ENCODE measurements at regions not wholly inside any gene's neighbourhood (a gene's known extent, or its start where the extent isn't known, plus 50 kb on each side); places are given as distances from the start of the nearest gene placed in this dataset.

DNA sequence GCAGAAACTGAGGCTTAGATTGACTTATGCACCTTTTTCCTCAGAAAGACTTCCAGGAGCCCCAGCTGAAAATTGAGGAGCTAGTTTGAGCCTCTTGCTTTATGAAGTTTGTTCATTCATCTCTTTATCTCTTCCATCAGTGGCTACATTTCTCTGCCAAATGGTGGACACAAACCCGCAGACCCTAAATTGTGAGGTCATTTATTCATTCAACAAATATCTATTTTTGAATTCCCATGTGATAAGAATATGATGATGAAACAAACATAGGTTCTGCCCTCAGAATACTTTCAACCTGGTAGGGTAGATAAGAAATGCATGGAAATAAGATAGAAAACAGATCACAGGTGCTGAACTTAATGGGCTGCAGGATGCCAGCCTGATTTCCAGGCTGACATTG, 309.4 kb downstream of the TNS1 start:
- no peak overlapping the region for H3K4me3 Mint-ChIP-seq
- no peaks in the 10 kb centered on the region for H3K27me3 ChIP-seq (ENCODE audit: insufficient read depth)
- no peak overlapping the region for H3K27ac Mint-ChIP-seq
- H3F3A ChIP-seq (replicated peaks; ENCODE audit: low read depth) = no peaks in the 10 kb centered on the region
- no peaks in the 10 kb centered on the region for H3K27me3 Mint-ChIP-seq (ENCODE audit: insufficient read depth, low read depth, poor library complexity)
- H2AFZ ChIP-seq = no peak overlapping the region
- no peaks in the 10 kb centered on the region for H3K79me2 ChIP-seq (replicated peaks; ENCODE audit: insufficient read depth)
- H3K4me1 Mint-ChIP-seq = no peaks in the 10 kb centered on the region
- no peaks in the 10 kb centered on the region for H3K4me1 ChIP-seq (ENCODE audit: insufficient read depth)
- H3K4me3 ChIP-seq = no peak overlapping the region
- H3K9me2 ChIP-seq (ENCODE audit: insufficient read depth) = peaks cover 23% of the 10 kb centered on the region
- no peak overlapping the region for H3K27ac ChIP-seq (ENCODE audit: low read depth)
- no peaks in the 10 kb centered on the region for H4K20me1 ChIP-seq (replicated peaks; ENCODE audit: insufficient read depth)
- ATAC-seq (no peak), DNase-seq (ENCODE audit: low spot score) (no peak)
- H3K4me2 ChIP-seq = no peak overlapping the region
- no peaks in the 10 kb centered on the region for H3K36me3 ChIP-seq (ENCODE audit: insufficient read depth)
- H3K9me3 Mint-ChIP-seq = no peaks in the 10 kb centered on the region
- no peaks in the 10 kb centered on the region for H3K36me3 Mint-ChIP-seq (ENCODE audit: low read depth)
- no peak for TF ChIP-seq EZH2phosphoT487 (IDR thresholded peaks at IDR 0.05; ENCODE audit: unreplicated experiment)
- no peak for TF ChIP-seq JUNB (IDR thresholded peaks at IDR 0.05; ENCODE audit: unreplicated experiment)
- TF ChIP-seq, protein P1, sequence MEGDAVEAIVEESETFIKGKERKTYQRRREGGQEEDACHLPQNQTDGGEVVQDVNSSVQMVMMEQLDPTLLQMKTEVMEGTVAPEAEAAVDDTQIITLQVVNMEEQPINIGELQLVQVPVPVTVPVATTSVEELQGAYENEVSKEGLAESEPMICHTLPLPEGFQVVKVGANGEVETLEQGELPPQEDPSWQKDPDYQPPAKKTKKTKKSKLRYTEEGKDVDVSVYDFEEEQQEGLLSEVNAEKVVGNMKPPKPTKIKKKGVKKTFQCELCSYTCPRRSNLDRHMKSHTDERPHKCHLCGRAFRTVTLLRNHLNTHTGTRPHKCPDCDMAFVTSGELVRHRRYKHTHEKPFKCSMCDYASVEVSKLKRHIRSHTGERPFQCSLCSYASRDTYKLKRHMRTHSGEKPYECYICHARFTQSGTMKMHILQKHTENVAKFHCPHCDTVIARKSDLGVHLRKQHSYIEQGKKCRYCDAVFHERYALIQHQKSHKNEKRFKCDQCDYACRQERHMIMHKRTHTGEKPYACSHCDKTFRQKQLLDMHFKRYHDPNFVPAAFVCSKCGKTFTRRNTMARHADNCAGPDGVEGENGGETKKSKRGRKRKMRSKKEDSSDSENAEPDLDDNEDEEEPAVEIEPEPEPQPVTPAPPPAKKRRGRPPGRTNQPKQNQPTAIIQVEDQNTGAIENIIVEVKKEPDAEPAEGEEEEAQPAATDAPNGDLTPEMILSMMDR (conservative IDR thresholded peaks at IDR 0.05; ENCODE audit: low read depth in 2 of 2) = no peak
- TF ChIP-seq, protein P2, sequence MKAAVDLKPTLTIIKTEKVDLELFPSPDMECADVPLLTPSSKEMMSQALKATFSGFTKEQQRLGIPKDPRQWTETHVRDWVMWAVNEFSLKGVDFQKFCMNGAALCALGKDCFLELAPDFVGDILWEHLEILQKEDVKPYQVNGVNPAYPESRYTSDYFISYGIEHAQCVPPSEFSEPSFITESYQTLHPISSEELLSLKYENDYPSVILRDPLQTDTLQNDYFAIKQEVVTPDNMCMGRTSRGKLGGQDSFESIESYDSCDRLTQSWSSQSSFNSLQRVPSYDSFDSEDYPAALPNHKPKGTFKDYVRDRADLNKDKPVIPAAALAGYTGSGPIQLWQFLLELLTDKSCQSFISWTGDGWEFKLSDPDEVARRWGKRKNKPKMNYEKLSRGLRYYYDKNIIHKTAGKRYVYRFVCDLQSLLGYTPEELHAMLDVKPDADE (IDR thresholded peaks at IDR 0.05) = no peak
- TF ChIP-seq, protein P3, sequence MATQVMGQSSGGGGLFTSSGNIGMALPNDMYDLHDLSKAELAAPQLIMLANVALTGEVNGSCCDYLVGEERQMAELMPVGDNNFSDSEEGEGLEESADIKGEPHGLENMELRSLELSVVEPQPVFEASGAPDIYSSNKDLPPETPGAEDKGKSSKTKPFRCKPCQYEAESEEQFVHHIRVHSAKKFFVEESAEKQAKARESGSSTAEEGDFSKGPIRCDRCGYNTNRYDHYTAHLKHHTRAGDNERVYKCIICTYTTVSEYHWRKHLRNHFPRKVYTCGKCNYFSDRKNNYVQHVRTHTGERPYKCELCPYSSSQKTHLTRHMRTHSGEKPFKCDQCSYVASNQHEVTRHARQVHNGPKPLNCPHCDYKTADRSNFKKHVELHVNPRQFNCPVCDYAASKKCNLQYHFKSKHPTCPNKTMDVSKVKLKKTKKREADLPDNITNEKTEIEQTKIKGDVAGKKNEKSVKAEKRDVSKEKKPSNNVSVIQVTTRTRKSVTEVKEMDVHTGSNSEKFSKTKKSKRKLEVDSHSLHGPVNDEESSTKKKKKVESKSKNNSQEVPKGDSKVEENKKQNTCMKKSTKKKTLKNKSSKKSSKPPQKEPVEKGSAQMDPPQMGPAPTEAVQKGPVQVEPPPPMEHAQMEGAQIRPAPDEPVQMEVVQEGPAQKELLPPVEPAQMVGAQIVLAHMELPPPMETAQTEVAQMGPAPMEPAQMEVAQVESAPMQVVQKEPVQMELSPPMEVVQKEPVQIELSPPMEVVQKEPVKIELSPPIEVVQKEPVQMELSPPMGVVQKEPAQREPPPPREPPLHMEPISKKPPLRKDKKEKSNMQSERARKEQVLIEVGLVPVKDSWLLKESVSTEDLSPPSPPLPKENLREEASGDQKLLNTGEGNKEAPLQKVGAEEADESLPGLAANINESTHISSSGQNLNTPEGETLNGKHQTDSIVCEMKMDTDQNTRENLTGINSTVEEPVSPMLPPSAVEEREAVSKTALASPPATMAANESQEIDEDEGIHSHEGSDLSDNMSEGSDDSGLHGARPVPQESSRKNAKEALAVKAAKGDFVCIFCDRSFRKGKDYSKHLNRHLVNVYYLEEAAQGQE (IDR thresholded peaks at IDR 0.05; ENCODE audit: unreplicated experiment) = no peak
- no peak for TF ChIP-seq ZNF331 (CRISPR knock-in tag; IDR thresholded peaks at IDR 0.05; ENCODE audit: low read depth)
- TF ChIP-seq, protein P4, sequence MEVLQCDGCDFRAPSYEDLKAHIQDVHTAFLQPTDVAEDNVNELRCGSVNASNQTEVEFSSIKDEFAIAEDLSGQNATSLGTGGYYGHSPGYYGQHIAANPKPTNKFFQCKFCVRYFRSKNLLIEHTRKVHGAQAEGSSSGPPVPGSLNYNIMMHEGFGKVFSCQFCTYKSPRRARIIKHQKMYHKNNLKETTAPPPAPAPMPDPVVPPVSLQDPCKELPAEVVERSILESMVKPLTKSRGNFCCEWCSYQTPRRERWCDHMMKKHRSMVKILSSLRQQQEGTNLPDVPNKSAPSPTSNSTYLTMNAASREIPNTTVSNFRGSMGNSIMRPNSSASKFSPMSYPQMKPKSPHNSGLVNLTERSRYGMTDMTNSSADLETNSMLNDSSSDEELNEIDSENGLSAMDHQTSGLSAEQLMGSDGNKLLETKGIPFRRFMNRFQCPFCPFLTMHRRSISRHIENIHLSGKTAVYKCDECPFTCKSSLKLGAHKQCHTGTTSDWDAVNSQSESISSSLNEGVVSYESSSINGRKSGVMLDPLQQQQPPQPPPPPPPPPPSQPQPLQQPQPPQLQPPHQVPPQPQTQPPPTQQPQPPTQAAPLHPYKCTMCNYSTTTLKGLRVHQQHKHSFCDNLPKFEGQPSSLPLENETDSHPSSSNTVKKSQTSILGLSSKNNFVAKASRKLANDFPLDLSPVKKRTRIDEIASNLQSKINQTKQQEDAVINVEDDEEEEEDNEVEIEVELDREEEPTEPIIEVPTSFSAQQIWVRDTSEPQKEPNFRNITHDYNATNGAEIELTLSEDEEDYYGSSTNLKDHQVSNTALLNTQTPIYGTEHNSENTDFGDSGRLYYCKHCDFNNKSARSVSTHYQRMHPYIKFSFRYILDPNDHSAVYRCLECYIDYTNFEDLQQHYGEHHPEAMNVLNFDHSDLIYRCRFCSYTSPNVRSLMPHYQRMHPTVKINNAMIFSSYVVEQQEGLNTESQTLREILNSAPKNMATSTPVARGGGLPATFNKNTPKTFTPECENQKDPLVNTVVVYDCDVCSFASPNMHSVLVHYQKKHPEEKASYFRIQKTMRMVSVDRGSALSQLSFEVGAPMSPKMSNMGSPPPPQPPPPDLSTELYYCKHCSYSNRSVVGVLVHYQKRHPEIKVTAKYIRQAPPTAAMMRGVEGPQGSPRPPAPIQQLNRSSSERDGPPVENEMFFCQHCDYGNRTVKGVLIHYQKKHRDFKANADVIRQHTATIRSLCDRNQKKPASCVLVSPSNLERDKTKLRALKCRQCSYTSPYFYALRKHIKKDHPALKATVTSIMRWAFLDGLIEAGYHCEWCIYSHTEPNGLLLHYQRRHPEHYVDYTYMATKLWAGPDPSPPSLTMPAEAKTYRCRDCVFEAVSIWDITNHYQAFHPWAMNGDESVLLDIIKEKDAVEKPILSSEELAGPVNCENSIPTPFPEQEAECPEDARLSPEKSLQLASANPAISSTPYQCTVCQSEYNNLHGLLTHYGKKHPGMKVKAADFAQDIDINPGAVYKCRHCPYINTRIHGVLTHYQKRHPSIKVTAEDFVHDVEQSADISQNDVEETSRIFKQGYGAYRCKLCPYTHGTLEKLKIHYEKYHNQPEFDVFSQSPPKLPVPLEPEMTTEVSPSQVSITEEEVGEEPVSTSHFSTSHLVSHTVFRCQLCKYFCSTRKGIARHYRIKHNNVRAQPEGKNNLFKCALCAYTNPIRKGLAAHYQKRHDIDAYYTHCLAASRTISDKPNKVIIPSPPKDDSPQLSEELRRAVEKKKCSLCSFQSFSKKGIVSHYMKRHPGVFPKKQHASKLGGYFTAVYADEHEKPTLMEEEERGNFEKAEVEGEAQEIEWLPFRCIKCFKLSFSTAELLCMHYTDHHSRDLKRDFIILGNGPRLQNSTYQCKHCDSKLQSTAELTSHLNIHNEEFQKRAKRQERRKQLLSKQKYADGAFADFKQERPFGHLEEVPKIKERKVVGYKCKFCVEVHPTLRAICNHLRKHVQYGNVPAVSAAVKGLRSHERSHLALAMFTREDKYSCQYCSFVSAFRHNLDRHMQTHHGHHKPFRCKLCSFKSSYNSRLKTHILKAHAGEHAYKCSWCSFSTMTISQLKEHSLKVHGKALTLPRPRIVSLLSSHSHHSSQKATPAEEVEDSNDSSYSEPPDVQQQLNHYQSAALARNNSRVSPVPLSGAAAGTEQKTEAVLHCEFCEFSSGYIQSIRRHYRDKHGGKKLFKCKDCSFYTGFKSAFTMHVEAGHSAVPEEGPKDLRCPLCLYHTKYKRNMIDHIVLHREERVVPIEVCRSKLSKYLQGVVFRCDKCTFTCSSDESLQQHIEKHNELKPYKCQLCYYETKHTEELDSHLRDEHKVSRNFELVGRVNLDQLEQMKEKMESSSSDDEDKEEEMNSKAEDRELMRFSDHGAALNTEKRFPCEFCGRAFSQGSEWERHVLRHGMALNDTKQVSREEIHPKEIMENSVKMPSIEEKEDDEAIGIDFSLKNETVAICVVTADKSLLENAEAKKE (CRISPR knock-in tag; IDR thresholded peaks at IDR 0.05) = no peak
- TF ChIP-seq CREB1 (CRISPR knock-in tag; IDR thresholded peaks at IDR 0.05; ENCODE audit: low read depth) = no peak
- TF ChIP-seq STAT1 (IDR thresholded peaks at IDR 0.05; ENCODE audit: unreplicated experiment) = no peak
- no peak for TF ChIP-seq NANOG (IDR thresholded peaks at IDR 0.05; ENCODE audit: borderline replicate concordance)
- no peak for TF ChIP-seq ZNF114 (CRISPR knock-in tag; IDR thresholded peaks at IDR 0.05)
- TF ChIP-seq EZH2 (IDR thresholded peaks at IDR 0.05; ENCODE audit: low read depth, unreplicated experiment) = no peak
